GM06990 (cell line): ENCODE measurements at regions not wholly inside any gene's neighbourhood (a gene's known extent, or its start where the extent isn't known, plus 50 kb on each side); places are given as distances from the start of the nearest gene placed in this dataset.

Source experiments
- DNase-seq: peaks from one replicate; pipeline ENCODE4 v3.0.0-alpha.2; 2011; ENCODE audit not compliant: insufficient read length; ENCODE audit errors: extremely low read depth
- H3K27me3 ChIP-seq: replicated peaks from 2 replicates; pipeline ENCODE4 v1.6.0; 2011; ENCODE audit warnings: low read length; ENCODE audit not compliant: control insufficient read depth, insufficient read depth
- H3K36me3 ChIP-seq: 2 replicates; pipeline ENCODE4 v1.5.1; 2011; ENCODE audit warnings: low read length; ENCODE audit not compliant: control insufficient read depth, insufficient read depth
- H3K4me3 ChIP-seq: replicated peaks from 2 replicates; pipeline ENCODE4 v1.5.1; 2011; ENCODE audit warnings: low read depth, mild to moderate bottlenecking, control low read depth, low read length
- CTCF ChIP-seq: IDR thresholded peaks from 2 replicates; pipeline ENCODE4 v1.5.1; 2011; ENCODE audit warnings: low read length, control low read depth, mild to moderate bottlenecking, inconsistent platforms; ENCODE audit not compliant: insufficient read depth, poor library complexity, severe bottlenecking

- H3K4me3 ChIP-seq = no peak overlapping the region
- H3K27me3 ChIP-seq = no peaks in the 10 kb centered on the region
- no peak for DNase-seq
- no peaks in the 10 kb centered on the region for H3K36me3 ChIP-seq
- no peak for TF ChIP-seq CTCF
Observed at GRCh38 chr5:142492781-142493281, 168.0 kb upstream of the SPRY4 start.

GRCh38 chr5:142491679-142492078 is 166.9 kb upstream of the SPRY4 start:
- no peak for DNase-seq
- no peaks in the 10 kb centered on the region for H3K36me3 ChIP-seq
- TF ChIP-seq CTCF = no peak
- no peaks in the 10 kb centered on the region for H3K27me3 ChIP-seq
- no peak overlapping the region for H3K4me3 ChIP-seq

- Histone ChIP-seq H3K27me3 (no peaks in the 10 kb centered on the region), H3K4me3 (no peak overlapping the region), H3K36me3 (no peaks in the 10 kb centered on the region)
- no peak for TF ChIP-seq CTCF
- DNase-seq = no peak
Observed at GRCh38 chr5:142491270-142491669, 166.4 kb upstream of the SPRY4 start.

GRCh38 chr5:142486581-142486980 is 161.8 kb upstream of the SPRY4 start:
- no peak for DNase-seq
- no peak for TF ChIP-seq CTCF
- no peak overlapping the region for H3K4me3 ChIP-seq
- H3K27me3 ChIP-seq = peaks cover 2% of the 10 kb centered on the region; the same call in 1 of the 2 replicates
- no peaks in the 10 kb centered on the region for H3K36me3 ChIP-seq

GRCh38 chr5:142486020-142486419 is 161.2 kb upstream of the SPRY4 start:
- DNase-seq = no peak
- H3K36me3 ChIP-seq = no peaks in the 10 kb centered on the region
- no peak for TF ChIP-seq CTCF
- peaks cover 2% of the 10 kb centered on the region; the same call in 1 of the 2 replicates for H3K27me3 ChIP-seq
- no peak overlapping the region for H3K4me3 ChIP-seq

- H3K4me3 ChIP-seq = no peak overlapping the region
- no peak for TF ChIP-seq CTCF
- no peak for DNase-seq
- H3K36me3 ChIP-seq = no peaks in the 10 kb centered on the region
- H3K27me3 ChIP-seq = peaks cover 2% of the 10 kb centered on the region
Observed at GRCh38 chr5:142484821-142485387, 160.1 kb upstream of the SPRY4 start.
